Thyroid gland (tissue), 4 donors: ENCODE measurements at regions not wholly inside any gene's neighbourhood (a gene's known extent, or its start where the extent isn't known, plus 50 kb on each side); places are given as distances from the start of the nearest gene placed in this dataset.

Experiments
- POLR2A ChIP-seq, 2 donors: fragments of 450-650 bp; IDR thresholded peaks; one replicate each; pipeline ENCODE4 v1.6.1; 2017; ENCODE audit warnings: antibody characterized with exemption in 2 of 2, mild to moderate bottlenecking in 2 of 2, moderate library complexity in 1 of 2
- TF ChIP-seq, protein P1 (sequence below), 6 experiments: fragments of 200-600 bp in 3 of 6; fragments of 450-650 bp in 3 of 6; sonication (generic) in 3 of 6; IDR thresholded peaks; one replicate each; pipeline ENCODE4 v1.5.1; 2016 to 2019; ENCODE audit warnings: antibody characterized with exemption in 6 of 6, mild to moderate bottlenecking in 2 of 6, inconsistent platforms in 1 of 6, moderate library complexity in 1 of 6

- no peak for TF ChIP-seq POLR2A (IDR thresholded peaks at IDR 0.05)
- TF ChIP-seq, protein P1, sequence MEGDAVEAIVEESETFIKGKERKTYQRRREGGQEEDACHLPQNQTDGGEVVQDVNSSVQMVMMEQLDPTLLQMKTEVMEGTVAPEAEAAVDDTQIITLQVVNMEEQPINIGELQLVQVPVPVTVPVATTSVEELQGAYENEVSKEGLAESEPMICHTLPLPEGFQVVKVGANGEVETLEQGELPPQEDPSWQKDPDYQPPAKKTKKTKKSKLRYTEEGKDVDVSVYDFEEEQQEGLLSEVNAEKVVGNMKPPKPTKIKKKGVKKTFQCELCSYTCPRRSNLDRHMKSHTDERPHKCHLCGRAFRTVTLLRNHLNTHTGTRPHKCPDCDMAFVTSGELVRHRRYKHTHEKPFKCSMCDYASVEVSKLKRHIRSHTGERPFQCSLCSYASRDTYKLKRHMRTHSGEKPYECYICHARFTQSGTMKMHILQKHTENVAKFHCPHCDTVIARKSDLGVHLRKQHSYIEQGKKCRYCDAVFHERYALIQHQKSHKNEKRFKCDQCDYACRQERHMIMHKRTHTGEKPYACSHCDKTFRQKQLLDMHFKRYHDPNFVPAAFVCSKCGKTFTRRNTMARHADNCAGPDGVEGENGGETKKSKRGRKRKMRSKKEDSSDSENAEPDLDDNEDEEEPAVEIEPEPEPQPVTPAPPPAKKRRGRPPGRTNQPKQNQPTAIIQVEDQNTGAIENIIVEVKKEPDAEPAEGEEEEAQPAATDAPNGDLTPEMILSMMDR (IDR thresholded peaks at IDR 0.05), result no peak
Observed at GRCh38 chr6:97689078-97689754, 406.2 kb upstream of the MMS22L start.
